Stomach (tissue), 4 donors: ENCODE measurements at regions not wholly inside any gene's neighbourhood (a gene's known extent, or its start where the extent isn't known, plus 50 kb on each side); places are given as distances from the start of the nearest gene placed in this dataset.
"Not testable (repeated sequence)": the region's sequence is repeated elsewhere in the genome, so short reads cannot be mapped to it uniquely, and the experiment has no call there.

ENCODE experiments used
- CTCF ChIP-seq, 7 experiments: fragments of 450-650 bp in 4 of 7; fragments of 200-600 bp in 3 of 7; sonication (generic) in 3 of 7; IDR thresholded peaks; one replicate each; pipeline ENCODE4 v1.5.1; 2016 to 2019; ENCODE audit warnings: antibody characterized with exemption in 7 of 7, control low read depth in 2 of 7, mild to moderate bottlenecking in 1 of 7
- EP300 ChIP-seq: sonication (generic); formaldehyde crosslinking; IDR thresholded peaks from one replicate; pipeline ENCODE4 v1.6.1; 2017; ENCODE audit warnings: antibody characterized with exemption
- POLR2A ChIP-seq, 4 donors: fragments of 450-650 bp; IDR thresholded peaks; one replicate each; pipeline ENCODE4 v1.6.1; 2016; ENCODE audit warnings: antibody characterized with exemption in 4 of 4, control low read depth in 2 of 4, mild to moderate bottlenecking in 1 of 4, moderate library complexity in 1 of 4
- POLR2AphosphoS5 ChIP-seq, 3 donors: sonication (generic); formaldehyde crosslinking; IDR thresholded peaks; one replicate each; pipeline ENCODE4 v1.6.1; 2016; ENCODE audit warnings: antibody characterized with exemption in 3 of 3

DNA sequence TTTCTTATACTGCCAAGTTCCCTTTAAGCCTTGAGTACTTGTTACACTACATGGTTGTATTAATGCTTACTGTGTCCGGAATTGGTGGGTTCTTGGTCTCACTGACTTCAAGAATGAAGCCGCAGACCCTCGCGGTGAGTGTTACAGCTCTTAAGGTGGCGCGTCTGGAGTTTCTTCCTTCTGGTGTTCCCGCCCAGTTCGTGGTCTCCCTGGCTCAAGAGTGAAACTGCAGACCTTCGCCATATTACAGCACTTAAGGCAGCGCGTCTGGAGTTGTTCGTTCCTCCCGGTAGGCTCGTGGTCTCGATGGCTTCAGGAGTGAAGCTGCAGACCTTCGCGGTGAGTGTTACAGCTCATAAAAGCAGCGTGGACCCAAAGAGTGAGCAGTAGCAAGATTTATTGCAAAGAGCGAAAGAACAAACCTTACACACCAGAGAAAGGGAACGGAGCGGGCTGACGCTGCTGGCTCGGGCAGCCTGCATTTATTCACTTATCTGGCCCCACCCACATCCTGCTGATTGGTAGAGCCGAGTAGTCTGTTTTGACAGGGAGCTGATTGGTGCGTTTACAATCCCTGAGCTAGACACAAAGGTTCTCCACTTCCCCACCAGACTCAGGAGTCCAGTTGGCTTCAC lies 1171.3 kb upstream of the B3GALT2 start:
- TF ChIP-seq CTCF (IDR thresholded peaks at IDR 0.05); POLR2AphosphoS5 (IDR thresholded peaks at IDR 0.05); POLR2A (IDR thresholded peaks at IDR 0.05); EP300: not testable (repeated sequence)
